ENCODE measurements at regions not wholly inside any gene's neighbourhood (a gene's known extent, or its start where the extent isn't known, plus 50 kb on each side); places are given as distances from the start of the nearest gene placed in this dataset.
"Not testable (repeated sequence)": the region's sequence is repeated elsewhere in the genome, so short reads cannot be mapped to it uniquely, and the experiment has no call there.

DNA sequence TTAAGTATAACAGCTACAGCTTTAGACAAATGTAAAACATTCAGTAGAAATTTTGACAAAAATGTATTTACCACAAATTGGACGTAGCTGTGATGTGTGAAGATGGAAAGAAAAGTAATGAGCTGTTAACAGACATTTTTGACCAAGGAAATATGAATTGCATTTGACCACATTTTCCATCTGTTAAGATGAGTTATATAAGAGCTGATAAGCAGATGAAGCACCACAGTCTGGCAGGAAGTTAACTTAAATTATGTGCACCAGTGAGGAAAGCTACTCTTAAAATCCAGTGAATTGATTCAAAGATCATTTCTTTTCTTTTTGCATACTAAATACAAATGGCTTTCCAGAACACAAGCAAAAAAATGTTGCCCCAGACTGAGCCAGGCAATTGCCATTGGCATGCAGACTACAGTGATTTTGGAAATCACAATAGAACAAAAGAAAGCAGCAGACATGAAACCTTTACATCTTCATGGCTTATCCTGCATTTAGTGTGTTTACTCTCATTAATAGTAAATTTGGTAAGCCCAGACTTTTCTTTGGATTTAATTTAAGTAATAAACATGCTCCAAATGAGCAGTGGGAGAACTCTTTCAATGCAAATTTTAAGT, 493.7 kb downstream of the TMX3 start:
- DNase-seq (ENCODE audit: low read depth) = no peak

DNA sequence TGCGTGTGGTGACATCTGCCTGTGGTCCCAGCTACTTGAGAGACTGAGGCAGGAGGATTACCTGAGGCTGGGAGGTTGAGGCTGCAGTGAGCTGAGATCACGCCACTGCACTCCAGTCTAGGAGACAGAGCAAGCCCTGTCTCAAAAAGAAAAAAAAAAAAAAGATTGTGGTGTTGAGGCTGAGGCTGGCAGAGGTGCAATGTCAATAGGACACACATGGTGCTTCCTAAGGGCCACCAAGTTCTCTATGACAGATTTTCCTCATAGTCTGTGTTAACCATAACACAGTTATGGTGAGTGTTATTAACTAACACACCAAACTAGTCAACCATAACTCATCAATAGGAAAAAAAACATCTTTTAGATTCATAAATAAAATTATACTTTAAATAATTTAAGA, 494.4 kb downstream of the TMX3 start:
- no peak for DNase-seq (ENCODE audit: low read depth)

DNA sequence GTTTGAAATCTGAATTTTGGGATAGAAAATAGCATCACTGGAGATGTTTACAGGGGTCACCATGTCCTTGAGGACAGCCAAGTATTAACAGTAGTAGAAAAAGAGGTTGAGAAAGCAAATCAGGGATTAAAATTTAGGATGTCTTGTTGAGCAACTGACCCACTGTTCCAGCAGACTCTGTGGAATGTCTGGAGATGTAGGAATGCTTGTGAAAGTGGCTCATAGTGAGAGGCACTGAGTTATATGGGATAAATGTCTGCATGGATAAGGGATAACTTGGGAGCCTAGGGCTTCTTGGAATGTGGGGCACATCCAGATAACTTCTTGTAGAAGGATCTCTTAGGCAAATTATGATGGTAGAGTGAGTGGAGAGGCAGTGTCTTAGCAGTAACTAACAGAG, 495.0 kb downstream of the TMX3 start:
- no peak for DNase-seq (ENCODE audit: low read depth)

DNA sequence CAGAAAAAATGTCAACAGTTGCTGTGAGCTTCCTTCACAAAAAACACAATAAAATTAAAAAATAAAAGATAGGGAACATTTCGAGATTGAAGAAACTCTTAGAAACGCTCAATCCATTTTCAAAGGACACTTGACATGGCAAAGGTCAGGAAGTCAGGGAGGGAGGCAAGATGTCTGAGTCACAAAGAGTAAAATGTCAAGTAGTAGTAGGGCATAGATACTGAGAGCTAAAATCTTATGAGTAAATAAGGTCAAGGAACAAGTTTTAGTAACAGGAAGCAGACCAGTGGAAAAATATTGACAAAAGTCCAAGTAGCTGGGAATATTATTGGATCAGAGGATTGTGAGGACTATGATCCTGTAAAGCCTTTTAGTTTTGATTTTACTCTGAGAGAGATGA, 495.6 kb downstream of the TMX3 start:
- DNase-seq (ENCODE audit: low read depth) = no peak

DNA sequence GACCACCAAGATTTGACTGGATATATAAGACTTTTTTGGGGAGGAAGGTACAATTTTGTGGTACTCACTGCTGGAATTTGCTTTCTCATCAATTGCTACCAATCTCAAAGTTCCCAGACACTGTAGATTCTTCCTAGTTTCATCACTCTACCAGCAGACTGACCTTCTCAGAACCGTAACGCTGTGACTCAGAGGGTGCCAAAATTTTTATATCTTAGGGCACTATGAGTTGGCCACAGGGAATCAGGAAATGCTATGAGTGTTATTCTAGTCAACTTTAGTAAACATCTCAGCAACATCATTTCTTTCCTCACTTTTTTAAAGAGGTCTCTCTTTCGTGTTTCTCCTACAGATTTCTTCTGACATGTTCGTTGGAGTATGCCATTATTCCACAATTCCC, 499.0 kb downstream of the TMX3 start:
- no peak for DNase-seq (ENCODE audit: low read depth)

DNA sequence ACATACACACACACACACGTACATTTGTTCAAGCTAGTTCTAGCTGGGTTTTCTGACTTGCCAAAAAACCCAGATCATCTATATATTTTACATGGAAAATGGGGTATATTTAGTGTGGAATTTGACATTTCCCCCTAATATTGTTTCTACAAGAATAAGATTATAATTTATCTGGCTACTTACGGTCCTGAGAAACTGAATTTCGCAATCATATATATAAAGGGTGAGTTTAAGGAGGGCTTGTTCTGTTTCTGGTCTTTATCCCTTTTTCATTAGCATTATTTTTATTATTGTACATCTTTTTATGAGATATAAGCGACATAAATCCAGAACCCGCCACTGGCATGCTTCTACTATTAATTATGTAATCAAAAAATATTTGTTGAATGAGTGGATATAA, 528.9 kb downstream of the TMX3 start:
- DNase-seq (ENCODE audit: low read depth) = no peak

DNA sequence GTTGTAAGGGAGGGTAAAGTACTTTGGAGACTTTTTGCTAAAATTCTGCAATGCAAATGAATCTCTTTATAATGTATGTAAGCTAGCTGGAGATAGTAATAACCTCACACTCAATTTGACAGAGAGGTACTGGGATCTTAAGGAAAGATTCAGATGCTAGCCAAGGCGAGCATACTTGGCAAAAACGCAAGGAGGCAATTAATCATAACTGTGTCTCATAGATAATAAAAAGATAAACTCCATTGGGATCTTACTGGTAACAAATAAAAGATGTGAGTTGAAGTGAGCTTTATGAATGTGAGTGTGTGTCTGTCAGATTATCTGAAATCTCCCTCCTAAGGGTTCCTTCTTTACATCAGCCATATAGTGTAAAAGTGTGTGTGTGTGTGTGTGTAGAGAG, 533.0 kb downstream of the TMX3 start:
- DNase-seq (ENCODE audit: low read depth) = no peak

DNA sequence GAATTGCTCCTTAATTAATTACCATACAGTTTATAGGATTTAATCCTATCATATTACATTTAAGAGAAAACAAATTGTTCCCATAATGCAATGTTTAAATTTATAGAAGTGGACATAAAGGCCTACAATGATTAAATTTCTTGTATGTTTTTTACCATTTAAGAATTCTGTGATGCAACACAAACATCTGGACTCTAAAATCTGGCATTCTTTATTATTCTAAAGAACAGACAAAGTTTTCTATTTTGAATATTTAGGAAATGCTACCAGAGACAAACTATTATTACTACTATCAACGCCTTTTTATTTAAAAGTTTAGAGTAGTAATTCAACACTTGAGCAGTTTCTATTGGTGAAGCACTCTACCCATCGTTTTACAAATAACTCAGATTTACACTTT, 535.1 kb downstream of the TMX3 start:
- DNase-seq (ENCODE audit: low read depth) = no peak

DNA sequence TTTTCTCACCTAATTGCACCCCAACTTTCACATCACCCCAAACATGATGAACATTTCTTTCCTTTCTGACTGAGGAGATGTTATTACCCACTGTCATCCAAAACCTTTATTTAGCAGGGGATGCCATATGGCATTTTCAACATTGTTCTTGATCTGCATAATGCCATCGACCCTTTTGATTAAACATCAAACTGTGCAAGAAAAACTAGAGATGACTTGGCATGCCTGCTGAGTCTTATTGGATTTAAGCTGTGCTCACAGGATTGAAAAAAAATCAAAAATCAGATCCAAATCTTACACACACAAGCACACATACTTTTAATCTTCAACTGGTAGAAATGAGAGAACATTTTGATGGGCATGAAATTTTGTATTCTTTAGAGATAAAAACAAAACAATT, 536.0 kb downstream of the TMX3 start:
- no peak for DNase-seq (ENCODE audit: low read depth)

DNA sequence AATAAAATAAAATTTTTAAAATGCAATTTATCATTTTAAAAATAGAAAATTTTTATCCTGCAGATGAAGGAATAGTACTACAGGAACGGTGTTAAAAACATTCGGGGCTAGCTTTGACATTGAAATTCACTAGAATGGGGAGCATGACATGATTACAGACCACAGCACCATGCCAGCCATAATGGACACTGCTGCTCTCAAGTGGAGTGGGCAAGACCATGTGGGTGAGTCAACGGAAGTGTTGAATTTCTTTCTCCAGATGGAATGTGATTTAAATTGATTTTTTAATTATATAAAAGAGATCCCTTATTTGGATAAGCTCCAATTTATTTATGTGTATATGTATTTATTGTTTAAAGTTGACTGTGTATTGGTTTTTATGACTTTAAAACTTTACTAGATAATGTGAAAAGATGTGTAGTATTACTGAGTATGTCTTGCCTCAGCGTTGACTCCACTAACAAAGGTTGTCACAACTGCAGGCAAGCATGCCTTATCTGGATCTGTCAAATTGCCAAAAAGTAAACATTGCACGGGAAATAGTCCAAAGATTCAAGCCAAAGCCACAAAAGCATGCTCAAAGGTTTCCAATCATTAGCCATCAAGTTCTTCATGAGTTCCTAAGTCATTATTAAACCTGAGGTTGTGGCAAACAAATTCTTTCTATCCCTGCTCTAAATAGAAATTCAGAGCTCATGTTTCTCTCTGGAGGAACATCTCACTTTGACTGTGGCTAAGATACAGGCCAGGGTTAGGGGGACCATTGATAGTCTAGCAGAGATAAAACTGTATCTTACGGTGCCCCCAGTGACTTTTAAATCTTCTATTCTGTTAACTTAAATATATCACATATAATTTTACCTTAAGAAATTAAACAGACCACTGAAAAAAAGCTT, 536.9 kb downstream of the TMX3 start:
- DNase-seq (ENCODE audit: low read depth) = no peak

DNA sequence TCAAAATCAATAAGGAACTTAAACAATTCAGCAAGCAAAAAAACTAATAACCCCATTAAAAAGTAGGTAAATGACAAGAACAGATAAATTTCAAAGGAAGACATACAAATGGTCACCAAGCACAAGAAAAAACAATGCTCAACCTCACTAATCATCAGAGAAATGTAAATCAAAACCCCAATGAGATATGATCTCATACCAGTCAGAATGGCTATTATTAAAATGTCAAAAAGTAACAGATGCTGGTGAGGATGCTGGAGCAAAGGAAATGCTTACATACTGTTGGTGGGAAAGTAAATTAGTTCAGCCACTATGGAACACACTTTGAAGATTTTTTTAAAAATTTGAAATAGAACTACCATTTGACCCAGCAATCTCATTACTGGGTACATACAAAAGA, 538.0 kb downstream of the TMX3 start:
- no peak for DNase-seq (ENCODE audit: low read depth)

DNA sequence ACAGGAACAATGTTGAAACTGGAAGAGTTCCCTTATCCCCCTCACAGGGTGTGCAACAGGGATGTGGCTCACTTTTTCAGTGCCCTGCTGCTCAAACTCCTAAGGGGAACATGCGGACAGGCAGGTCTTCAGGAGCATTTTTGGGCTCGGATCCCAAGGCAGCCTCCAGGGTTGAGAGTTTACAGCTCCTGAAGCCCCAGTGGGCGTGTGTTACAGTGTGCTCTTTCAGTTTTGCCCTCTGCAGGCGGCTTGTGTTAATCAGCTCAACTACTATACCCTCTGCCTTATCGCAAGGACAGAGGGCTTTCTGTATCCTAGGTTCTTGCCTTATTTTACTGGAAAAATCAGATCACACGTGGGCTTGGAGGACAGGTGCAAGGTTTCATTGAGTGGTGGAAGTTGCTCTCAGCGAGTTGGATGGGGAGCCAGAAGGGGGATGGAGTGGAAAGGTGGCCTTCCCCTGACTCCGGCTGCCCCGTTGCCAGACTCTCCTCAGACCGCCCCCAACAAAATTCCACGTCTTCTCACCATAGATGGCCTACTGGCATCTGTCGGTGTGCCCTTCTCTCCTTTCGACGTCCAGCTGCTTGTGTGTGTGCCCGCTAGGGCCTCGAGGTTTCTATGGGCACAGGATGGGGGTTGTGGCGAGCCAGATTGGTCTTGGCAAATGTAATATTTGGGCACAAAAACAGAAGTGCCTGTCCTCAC, 541.9 kb downstream of the TMX3 start:
- no peak for DNase-seq (ENCODE audit: low read depth)

DNA sequence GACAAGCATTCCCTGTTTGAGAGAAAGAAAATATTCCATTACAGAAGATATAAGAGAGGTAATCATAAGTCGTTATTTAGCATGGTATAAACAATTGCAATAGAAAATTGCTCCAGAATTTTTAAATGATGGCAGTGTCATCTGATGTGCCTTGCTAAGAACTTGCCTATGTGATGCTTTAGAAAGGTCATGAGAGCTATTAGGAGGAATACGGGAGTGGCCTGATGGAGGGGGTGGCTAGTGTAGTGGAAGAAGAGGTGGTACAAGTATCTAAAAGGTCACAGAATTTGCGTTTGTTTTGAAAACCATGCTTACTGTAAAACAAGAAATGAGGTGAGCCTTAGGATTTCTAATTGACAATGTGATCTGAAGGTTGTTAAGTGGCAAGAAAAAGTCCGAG, 550.0 kb downstream of the TMX3 start:
- no peak for DNase-seq (ENCODE audit: low read depth)

DNA sequence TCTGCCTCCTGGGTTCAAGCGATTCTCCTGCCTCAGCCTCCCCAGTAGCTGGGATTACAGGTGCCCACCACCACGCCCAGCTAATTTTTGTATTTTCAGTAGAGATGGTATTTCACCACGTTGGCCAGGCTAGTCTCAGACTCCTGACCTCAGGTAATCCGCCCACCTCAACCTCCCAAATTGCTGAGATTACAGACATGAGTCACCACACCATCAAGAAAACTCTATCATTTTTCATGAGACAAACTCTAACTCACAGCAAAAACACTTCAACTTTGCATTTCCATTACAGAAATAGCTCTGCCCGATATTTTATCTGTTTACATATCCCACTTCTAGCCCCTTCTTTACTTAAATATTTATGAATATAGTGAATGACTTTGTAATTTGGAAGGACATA, 561.1 kb downstream of the TMX3 start:
- DNase-seq (ENCODE audit: low read depth) = not testable (repeated sequence)

DNA sequence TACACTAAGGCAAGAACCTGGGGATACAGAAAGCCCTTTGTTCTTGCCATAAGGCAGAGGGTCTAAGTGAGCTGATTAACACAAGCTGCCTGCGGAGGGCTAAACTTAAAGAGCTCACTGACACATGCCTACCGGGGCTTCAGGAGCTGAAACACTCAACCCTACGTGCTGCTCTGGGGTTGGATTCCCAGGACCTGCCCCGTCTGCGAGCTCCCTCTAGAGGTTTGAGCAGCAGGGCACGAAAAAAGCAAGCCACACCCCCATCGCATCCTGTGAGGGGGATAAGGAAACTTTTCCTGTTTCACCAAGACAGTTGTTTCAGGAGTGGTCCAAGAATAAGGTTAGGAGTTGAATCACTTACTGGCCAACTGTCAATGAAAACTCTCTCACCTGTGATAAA, 562.1 kb downstream of the TMX3 start:
- no peak for DNase-seq (ENCODE audit: low read depth)

DNA sequence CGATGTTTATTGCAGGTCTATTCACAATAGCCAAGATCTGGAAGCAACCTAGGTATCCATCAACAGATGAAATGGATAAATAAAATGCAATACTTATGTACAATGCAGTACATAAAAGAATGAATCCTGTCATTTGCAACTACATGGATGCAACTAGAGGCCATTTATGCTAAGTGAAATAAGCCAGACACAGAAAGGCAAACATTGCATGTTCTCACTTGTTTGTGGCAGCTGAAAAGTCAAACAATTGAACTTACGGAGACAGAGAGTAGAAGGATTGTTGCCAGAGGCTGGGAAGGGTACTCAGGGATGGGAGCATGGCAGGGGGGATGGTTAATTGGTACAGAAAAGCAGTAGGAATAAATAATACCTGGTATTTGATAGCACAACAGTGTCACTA, 563.9 kb downstream of the TMX3 start:
- no peak for DNase-seq (ENCODE audit: low read depth)

DNA sequence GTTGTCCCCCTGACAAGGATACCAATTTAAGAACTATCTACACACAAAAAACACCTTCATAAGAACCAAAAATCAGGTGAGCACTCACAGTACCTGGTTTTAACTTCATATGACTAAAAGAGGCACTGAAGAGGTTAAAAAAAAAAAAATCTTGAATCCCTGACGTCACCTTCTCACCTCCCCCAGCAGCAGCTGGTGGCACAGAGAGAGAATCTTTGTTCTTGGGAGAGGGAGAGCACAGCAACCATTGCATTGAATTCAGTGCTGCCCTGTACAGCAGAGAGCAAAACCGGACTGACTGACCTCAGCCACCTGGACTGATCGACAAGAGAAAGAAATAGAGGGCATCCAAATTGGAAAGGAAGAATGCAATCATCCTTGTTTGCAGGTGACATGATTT, 566.0 kb downstream of the TMX3 start:
- DNase-seq (ENCODE audit: low read depth) = no peak

DNA sequence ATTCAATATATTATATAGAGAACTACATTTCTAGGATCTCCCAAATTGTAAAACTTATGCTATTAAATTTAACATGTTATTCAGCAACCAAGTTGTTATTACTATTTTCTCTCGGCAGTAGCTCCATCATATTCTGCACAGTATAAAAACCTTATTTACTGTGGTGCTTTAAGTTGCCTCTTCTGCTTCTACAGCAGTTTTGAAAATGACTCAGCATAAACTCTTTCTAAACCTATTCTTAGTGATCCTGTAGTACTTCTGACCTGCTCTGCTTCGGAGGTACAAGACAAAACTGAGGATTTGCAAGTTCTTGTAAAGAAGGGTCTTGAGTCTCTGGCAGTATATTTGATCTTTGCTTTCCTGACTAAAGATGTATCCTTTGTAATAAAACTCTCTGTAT, 567.2 kb downstream of the TMX3 start:
- DNase-seq (ENCODE audit: low read depth) = no peak

DNA sequence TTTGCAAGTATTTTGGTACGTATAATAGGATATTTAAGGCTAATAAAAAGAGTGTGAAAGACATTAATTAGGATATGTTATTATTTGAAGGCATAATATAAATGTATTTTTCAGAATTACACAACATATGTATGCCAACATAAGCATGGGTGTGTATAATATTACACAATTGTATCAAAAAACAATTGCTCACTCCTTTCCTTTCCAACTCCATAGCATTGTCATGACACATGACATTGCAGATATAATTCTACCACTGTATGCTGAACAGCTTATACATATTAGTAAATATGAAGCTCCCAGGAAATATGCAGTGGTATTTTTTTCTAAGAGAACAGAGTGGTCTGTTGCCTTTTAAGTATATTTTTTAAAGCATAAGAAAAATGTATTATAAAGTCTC, 593.1 kb downstream of the TMX3 start:
- no peak for DNase-seq (ENCODE audit: low read depth)

DNA sequence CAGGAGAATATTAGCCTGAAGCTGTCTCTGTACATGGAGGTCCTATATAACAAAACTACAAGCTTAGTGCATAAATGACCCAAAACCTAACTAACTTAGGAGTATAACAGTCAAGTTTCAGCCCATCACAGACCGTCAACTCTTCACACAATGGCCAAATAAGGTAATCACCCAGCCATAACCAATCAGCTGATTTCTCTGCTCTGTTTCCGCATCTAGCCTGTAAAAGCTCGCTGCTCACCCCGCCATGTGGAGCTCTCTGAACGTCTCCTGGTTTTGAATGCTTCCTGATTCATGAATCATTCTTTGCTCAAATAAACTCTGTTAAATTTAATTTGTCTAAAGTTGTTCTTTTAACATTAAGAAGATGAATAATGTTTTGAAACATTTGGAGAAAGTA, 593.6 kb downstream of the TMX3 start:
- no peak for DNase-seq (ENCODE audit: low read depth)

DNA sequence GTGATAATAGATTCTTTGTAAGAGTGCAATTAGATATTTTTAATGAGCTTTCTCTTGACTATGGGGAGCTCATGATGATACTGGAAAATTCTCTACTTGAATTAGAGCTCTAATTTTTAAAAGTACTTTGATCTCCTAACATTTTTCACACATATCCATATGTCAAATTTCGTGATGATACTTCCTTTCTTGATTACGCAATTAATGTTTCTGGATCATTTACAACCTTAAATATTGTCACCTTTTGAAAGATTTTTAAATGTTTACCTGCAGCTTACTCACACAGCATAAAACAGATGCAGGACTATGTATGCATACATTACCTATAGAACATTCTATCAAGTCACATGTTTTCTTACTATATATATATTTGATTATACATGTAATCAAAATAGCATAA, 598.5 kb upstream of the DSEL start:
- no peak for DNase-seq (ENCODE audit: low read depth)

DNA sequence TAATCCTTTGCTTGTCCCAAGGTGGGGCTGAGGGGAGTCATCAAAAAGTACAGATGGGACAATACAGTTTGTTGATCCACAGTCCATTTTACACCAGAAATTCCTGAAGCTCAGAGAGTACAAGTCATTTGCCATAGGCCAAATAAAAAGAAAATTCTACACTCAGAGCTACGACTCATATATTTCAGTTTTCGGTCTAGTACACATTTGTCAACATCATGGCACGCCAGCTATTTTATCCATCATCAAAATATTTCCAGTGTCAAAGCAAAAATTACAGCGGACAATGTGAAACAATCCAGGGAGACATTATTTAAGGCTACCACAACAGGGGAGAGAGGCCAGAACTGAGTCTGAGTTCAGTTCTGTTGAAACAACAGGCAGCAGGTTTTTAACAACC, 587.5 kb upstream of the DSEL start:
- no peak for DNase-seq (ENCODE audit: low read depth)

DNA sequence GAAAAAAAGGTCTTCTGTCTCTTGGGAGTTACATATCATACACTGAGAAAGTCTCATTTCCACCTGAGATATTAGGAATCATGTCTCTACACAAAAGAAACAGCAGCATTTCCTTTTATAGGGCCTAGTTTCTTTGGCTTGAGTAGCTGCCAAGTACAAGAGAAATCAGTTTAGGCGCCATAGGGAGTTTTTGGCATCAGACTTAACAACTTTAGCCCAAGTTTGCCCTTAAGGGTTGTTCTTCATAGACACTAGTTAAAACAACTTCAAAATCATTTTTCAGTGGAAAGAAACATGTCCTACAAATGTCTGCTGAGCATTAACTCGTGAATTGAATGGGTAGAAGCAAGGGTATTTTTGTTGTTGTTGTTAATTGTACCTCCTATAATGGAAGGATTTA, 587.0 kb upstream of the DSEL start:
- no peak for DNase-seq (ENCODE audit: low read depth)
